GM18511 (cell line): ENCODE measurements at regions not wholly inside any gene's neighbourhood (a gene's known extent, or its start where the extent isn't known, plus 50 kb on each side); places are given as distances from the start of the nearest gene placed in this dataset.
A peak's percentile ranks its signal among the peaks of the same experiment; 100 is the strongest.
"Not testable (repeated sequence)": the region's sequence is repeated elsewhere in the genome, so short reads cannot be mapped to it uniquely, and the experiment has no call there.

ENCODE experiments used
- ATAC-seq: cut with Tn5 transposase; IDR thresholded peaks from one replicate; pipeline ENCODE4 v1.9.1; 2021; ENCODE audit warnings: mild to moderate bottlenecking, moderate library complexity; ENCODE audit not compliant: unreplicated experiment

GRCh38 chr12:28059668-28060067 is 87.1 kb upstream of the PTHLH start:
- no peak for ATAC-seq

- ATAC-seq = no peak
Observed at GRCh38 chr12:28060871-28061270, 88.3 kb upstream of the PTHLH start.

- no peak for ATAC-seq
Observed at GRCh38 chr12:28063355-28063880, 90.9 kb upstream of the PTHLH start.

GRCh38 chr12:28065374-28065773 is 92.8 kb upstream of the PTHLH start:
- ATAC-seq = peak; percentile 57

GRCh38 chr12:28065889-28066630 is 93.5 kb upstream of the PTHLH start:
- peak; percentile 40 for ATAC-seq

- no peak for ATAC-seq
Observed at GRCh38 chr12:28066879-28067278, 94.3 kb upstream of the PTHLH start.

GRCh38 chr12:28068467-28068866 is 95.9 kb upstream of the PTHLH start:
- no peak for ATAC-seq

- no peak for ATAC-seq
Observed at GRCh38 chr12:28079539-28079938, 107.0 kb upstream of the PTHLH start.

- no peak for ATAC-seq
Observed at GRCh38 chr12:28082096-28082495, 108.2 kb upstream of the CCDC91 start.

GRCh38 chr12:28083840-28084678 is 106.2 kb upstream of the CCDC91 start:
- ATAC-seq = no peak

- ATAC-seq = peak; percentile 82
Observed at GRCh38 chr12:28086521-28087155, 103.6 kb upstream of the CCDC91 start.

- ATAC-seq = no peak
Observed at GRCh38 chr12:28088566-28089272, 101.5 kb upstream of the CCDC91 start.

- ATAC-seq = no peak
Observed at GRCh38 chr12:28089338-28089737, 100.9 kb upstream of the CCDC91 start.

GRCh38 chr12:28090835-28091234 is 99.4 kb upstream of the CCDC91 start:
- no peak for ATAC-seq

GRCh38 chr12:28092396-28092795 is 97.9 kb upstream of the CCDC91 start:
- ATAC-seq = no peak

GRCh38 chr12:28096649-28097048 is 93.6 kb upstream of the CCDC91 start:
- no peak for ATAC-seq

GRCh38 chr12:28097221-28097620 is 93.0 kb upstream of the CCDC91 start:
- ATAC-seq = no peak

- not testable (repeated sequence) for ATAC-seq
Observed at GRCh38 chr12:28099245-28099644, 91.0 kb upstream of the CCDC91 start.

GRCh38 chr12:28099871-28100270 is 90.4 kb upstream of the CCDC91 start:
- no peak for ATAC-seq

GRCh38 chr12:28100717-28101116 is 89.5 kb upstream of the CCDC91 start:
- no peak for ATAC-seq

GRCh38 chr12:28104316-28104715 is 85.9 kb upstream of the CCDC91 start:
- ATAC-seq = no peak
